ENCODE measurements at regions not wholly inside any gene's neighbourhood (a gene's known extent, or its start where the extent isn't known, plus 50 kb on each side); places are given as distances from the start of the nearest gene placed in this dataset.

DNA sequence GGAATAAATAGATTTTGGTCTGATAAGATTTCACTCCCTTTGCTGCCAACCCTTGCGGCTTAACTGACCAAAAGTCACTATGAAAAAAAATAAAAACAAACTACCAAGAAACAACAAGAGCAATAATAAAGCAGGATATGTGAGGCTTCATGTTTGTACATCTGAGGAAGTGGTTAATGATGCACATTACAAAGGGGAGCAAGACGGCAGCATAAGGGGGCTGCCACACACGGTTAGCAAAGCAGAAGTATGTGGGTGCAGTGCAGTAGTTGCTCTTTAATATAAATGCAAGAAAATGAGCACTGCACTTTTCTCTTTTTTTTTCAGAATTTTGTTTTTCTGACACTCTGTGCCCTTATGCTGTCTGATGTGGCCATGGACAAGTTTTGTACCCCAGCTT lies 377.1 kb upstream of the CNTNAP5 start:
- no peak for DNase-seq (ENCODE audit: low read depth)
- TF ChIP-seq, protein P1, sequence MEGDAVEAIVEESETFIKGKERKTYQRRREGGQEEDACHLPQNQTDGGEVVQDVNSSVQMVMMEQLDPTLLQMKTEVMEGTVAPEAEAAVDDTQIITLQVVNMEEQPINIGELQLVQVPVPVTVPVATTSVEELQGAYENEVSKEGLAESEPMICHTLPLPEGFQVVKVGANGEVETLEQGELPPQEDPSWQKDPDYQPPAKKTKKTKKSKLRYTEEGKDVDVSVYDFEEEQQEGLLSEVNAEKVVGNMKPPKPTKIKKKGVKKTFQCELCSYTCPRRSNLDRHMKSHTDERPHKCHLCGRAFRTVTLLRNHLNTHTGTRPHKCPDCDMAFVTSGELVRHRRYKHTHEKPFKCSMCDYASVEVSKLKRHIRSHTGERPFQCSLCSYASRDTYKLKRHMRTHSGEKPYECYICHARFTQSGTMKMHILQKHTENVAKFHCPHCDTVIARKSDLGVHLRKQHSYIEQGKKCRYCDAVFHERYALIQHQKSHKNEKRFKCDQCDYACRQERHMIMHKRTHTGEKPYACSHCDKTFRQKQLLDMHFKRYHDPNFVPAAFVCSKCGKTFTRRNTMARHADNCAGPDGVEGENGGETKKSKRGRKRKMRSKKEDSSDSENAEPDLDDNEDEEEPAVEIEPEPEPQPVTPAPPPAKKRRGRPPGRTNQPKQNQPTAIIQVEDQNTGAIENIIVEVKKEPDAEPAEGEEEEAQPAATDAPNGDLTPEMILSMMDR (IDR thresholded peaks at IDR 0.05; ENCODE audit: low read depth, low read length): no peak
- TF ChIP-seq MAX (IDR thresholded peaks at IDR 0.05; ENCODE audit: low read depth, low read length): no peak
- no peak for TF ChIP-seq POLR2A (IDR thresholded peaks at IDR 0.05; ENCODE audit: extremely low read depth, insufficient read length)
- no peak for TF ChIP-seq MYC (IDR thresholded peaks at IDR 0.05; ENCODE audit: low read depth, low read length)
- H3K4me3 ChIP-seq (ENCODE audit: low read depth, low read length): no peak overlapping the region

GRCh38 chr2:123648956-123649355 lies 376.1 kb upstream of the CNTNAP5 start:
- no peak overlapping the region for H3K4me3 ChIP-seq (ENCODE audit: low read depth, low read length)
- TF ChIP-seq, protein P1 (IDR thresholded peaks at IDR 0.05; ENCODE audit: low read depth, low read length): no peak
- no peak for TF ChIP-seq MYC (IDR thresholded peaks at IDR 0.05; ENCODE audit: low read depth, low read length)
- no peak for TF ChIP-seq POLR2A (IDR thresholded peaks at IDR 0.05; ENCODE audit: extremely low read depth, insufficient read length)
- no peak for TF ChIP-seq MAX (IDR thresholded peaks at IDR 0.05; ENCODE audit: low read depth, low read length)
- no peak for DNase-seq (ENCODE audit: low read depth)

DNA sequence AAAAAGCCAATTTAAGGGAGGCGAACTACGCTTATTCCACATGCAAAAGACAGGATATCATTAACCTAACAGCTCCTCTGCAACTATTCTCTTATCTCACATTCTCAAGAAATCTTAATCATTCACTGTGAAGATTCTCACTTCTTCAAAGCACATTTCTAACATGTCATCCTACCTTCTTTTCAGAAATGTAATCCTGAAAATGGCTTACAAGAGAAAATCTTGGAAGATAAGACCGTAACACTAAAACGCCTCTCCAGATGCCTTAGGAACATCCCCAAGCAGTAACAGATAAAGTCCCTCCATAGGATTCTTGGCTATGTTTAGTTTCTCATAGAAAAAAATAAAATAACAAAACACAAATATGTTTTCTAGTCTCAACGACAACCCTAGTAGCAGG lies 373.9 kb upstream of the CNTNAP5 start:
- no peak overlapping the region for H3K4me3 ChIP-seq (ENCODE audit: low read depth, low read length)
- no peak for DNase-seq (ENCODE audit: low read depth)
- TF ChIP-seq, protein P1 (IDR thresholded peaks at IDR 0.05; ENCODE audit: low read depth, low read length): no peak
- TF ChIP-seq POLR2A (IDR thresholded peaks at IDR 0.05; ENCODE audit: extremely low read depth, insufficient read length) (no peak), MAX (IDR thresholded peaks at IDR 0.05; ENCODE audit: low read depth, low read length) (no peak), MYC (IDR thresholded peaks at IDR 0.05; ENCODE audit: low read depth, low read length) (no peak)

- H3K4me3 ChIP-seq (ENCODE audit: low read depth, low read length): no peak overlapping the region
- no peak for DNase-seq (ENCODE audit: low read depth)
- no peak for TF ChIP-seq MAX (IDR thresholded peaks at IDR 0.05; ENCODE audit: low read depth, low read length)
- TF ChIP-seq MYC (IDR thresholded peaks at IDR 0.05; ENCODE audit: low read depth, low read length): no peak
- TF ChIP-seq POLR2A (IDR thresholded peaks at IDR 0.05; ENCODE audit: extremely low read depth, insufficient read length): no peak
- TF ChIP-seq, protein P1 (IDR thresholded peaks at IDR 0.05; ENCODE audit: low read depth, low read length): no peak
Measured at GRCh38 chr2:123652320-123652719, 372.8 kb upstream of the CNTNAP5 start.

DNA sequence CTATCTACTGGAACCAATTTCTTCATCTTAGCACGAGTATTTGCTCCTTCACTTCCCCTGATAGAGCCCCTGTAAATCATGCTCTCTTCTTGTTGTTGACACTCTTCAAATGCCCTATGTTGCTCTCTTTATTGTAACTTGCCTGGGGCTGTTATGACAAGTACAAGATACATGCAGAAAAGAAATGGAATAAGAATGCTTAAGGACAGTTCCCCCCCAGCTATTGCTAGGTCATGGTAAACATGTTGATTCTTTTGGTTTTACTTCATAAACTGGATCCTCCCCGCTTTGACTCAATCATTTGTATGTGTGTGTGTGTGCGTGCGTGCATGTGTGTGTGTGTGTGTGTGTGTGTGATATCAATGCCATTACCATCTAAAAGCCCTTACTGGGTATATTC lies 368.5 kb upstream of the CNTNAP5 start:
- no peak overlapping the region for H3K4me3 ChIP-seq (ENCODE audit: low read depth, low read length)
- TF ChIP-seq, protein P1 (IDR thresholded peaks at IDR 0.05; ENCODE audit: low read depth, low read length): no peak
- TF ChIP-seq MAX (IDR thresholded peaks at IDR 0.05; ENCODE audit: low read depth, low read length): no peak
- no peak for TF ChIP-seq POLR2A (IDR thresholded peaks at IDR 0.05; ENCODE audit: extremely low read depth, insufficient read length)
- TF ChIP-seq MYC (IDR thresholded peaks at IDR 0.05; ENCODE audit: low read depth, low read length): no peak
- no peak for DNase-seq (ENCODE audit: low read depth)

GRCh38 chr2:123659120-123659519 lies 366.0 kb upstream of the CNTNAP5 start:
- TF ChIP-seq POLR2A (IDR thresholded peaks at IDR 0.05; ENCODE audit: extremely low read depth, insufficient read length) (no peak), MYC (IDR thresholded peaks at IDR 0.05; ENCODE audit: low read depth, low read length) (no peak), MAX (IDR thresholded peaks at IDR 0.05; ENCODE audit: low read depth, low read length) (no peak)
- TF ChIP-seq, protein P1 (IDR thresholded peaks at IDR 0.05; ENCODE audit: low read depth, low read length): no peak
- H3K4me3 ChIP-seq (ENCODE audit: low read depth, low read length): no peak overlapping the region
- no peak for DNase-seq (ENCODE audit: low read depth)

Measured in NB4 (cell line).